Trophoblast cell (in vitro differentiated cells and primary cell): ENCODE measurements at regions not wholly inside any gene's neighbourhood (a gene's known extent, or its start where the extent isn't known, plus 50 kb on each side); places are given as distances from the start of the nearest gene placed in this dataset.

Source experiments
- DNase-seq, 2 donors: peaks; one replicate each; pipeline ENCODE4 v3.0.0-alpha.2; 2016
- H2AFZ ChIP-seq: 2 replicates; pipeline ENCODE4 v1.6.1; 2013; ENCODE audit warnings: low read length, moderate library complexity, mild to moderate bottlenecking; ENCODE audit not compliant: insufficient read depth, poor library complexity
- H2AK5ac ChIP-seq: 2 replicates; pipeline ENCODE4 v1.6.1; 2013; ENCODE audit warnings: mild to moderate bottlenecking, low read length
- H2BK120ac ChIP-seq: 2 replicates; pipeline ENCODE4 v1.6.1; 2013; ENCODE audit warnings: low read length, mild to moderate bottlenecking, moderate library complexity; ENCODE audit not compliant: insufficient read depth, poor library complexity
- H2BK12ac ChIP-seq: 2 replicates; pipeline ENCODE4 v1.6.1; 2013; ENCODE audit warnings: mild to moderate bottlenecking, low read length, moderate library complexity
- H2BK5ac ChIP-seq: 2 replicates; pipeline ENCODE4 v1.6.1; 2013; ENCODE audit warnings: low read length, low read depth, moderate library complexity, mild to moderate bottlenecking; ENCODE audit not compliant: poor library complexity
- H3K14ac ChIP-seq: 2 replicates; pipeline ENCODE4 v1.6.1; 2013; ENCODE audit warnings: mild to moderate bottlenecking, low read length
- H3K18ac ChIP-seq: 2 replicates; pipeline ENCODE4 v1.6.1; 2013; ENCODE audit warnings: mild to moderate bottlenecking, low read length
- H3K23ac ChIP-seq: 2 replicates; pipeline ENCODE4 v1.6.1; 2013; ENCODE audit warnings: low read length
- H3K27ac ChIP-seq: 2 replicates; pipeline ENCODE4 v1.5.1; 2013; ENCODE audit warnings: low read depth, mild to moderate bottlenecking, inconsistent platforms, low read length, moderate library complexity
- H3K27me3 ChIP-seq: 2 replicates; pipeline ENCODE4 v1.6.1; 2013; ENCODE audit warnings: inconsistent platforms, mild to moderate bottlenecking, low read length, moderate library complexity; ENCODE audit not compliant: insufficient read depth
- H3K36me3 ChIP-seq, 2 experiments: 1 replicate in 1 of 2; 2 replicates in 1 of 2; pipeline ENCODE4 v1.6.1; 2013; ENCODE audit warnings: low read length in 2 of 2, mild to moderate bottlenecking in 2 of 2, moderate library complexity in 1 of 2; ENCODE audit not compliant: insufficient read depth in 2 of 2, control insufficient read depth in 1 of 2
- H3K4ac ChIP-seq: 2 replicates; pipeline ENCODE4 v1.6.1; 2013; ENCODE audit warnings: low read depth, mild to moderate bottlenecking, low read length, moderate library complexity
- H3K4me1 ChIP-seq, 2 experiments: 1 replicate in 1 of 2; 2 replicates in 1 of 2; pipeline ENCODE4 v1.6.1; 2013; ENCODE audit warnings: low read length in 2 of 2, mild to moderate bottlenecking in 2 of 2, moderate library complexity in 1 of 2; ENCODE audit not compliant: insufficient read depth in 2 of 2, control insufficient read depth in 1 of 2
- H3K4me2 ChIP-seq: 2 replicates; pipeline ENCODE4 v1.6.1; 2013; ENCODE audit warnings: inconsistent platforms, mild to moderate bottlenecking, low read length, moderate library complexity
- H3K4me3 ChIP-seq: 2 replicates; pipeline ENCODE4 v1.5.1; 2013; ENCODE audit warnings: mild to moderate bottlenecking, low read depth, low read length, inconsistent platforms
- H3K79me1 ChIP-seq: one replicate; pipeline ENCODE4 v1.6.1; 2013; ENCODE audit warnings: low read length
- H3K79me2 ChIP-seq: 2 replicates; pipeline ENCODE4 v1.6.1; 2013; ENCODE audit warnings: low read length, mild to moderate bottlenecking; ENCODE audit not compliant: control insufficient read depth, insufficient read depth, poor library complexity
- H3K9ac ChIP-seq: 2 replicates; pipeline ENCODE4 v1.6.1; 2013; ENCODE audit warnings: mild to moderate bottlenecking, low read length
- H3K9me3 ChIP-seq: 2 replicates; pipeline ENCODE4 v1.6.1; 2013; ENCODE audit warnings: low read depth, mild to moderate bottlenecking, control low read depth, inconsistent platforms, low read length; ENCODE audit not compliant: insufficient read depth
- H4K12ac ChIP-seq: 2 replicates; pipeline ENCODE4 v1.6.1; 2013; ENCODE audit warnings: low read depth, mild to moderate bottlenecking, low read length, moderate library complexity
- H4K8ac ChIP-seq: 2 replicates; pipeline ENCODE4 v1.6.1; 2013; ENCODE audit warnings: low read depth, mild to moderate bottlenecking, low read length, moderate library complexity
- H4K91ac ChIP-seq: one replicate; pipeline ENCODE4 v1.6.1; 2013; ENCODE audit warnings: low read depth, mild to moderate bottlenecking, low read length, moderate library complexity
- WGBS: extraction: QIAGEN DNeasy Blood & Tissue Kit; methylation state at CpG from one replicate; pipeline ENCODE4 v1.1.7; 2013; ENCODE audit warnings: missing lambda C conversion rate; ENCODE audit not compliant: insufficient read length, insufficient coverage; ENCODE audit errors: extremely low coverage; 5-methylcytosine and 5-hydroxymethylcytosine counted together

GRCh38 chr1:191831572-191831971 lies 326.7 kb upstream of the RGS18 start:
- Histone ChIP-seq H2AFZ (no peak overlapping the region), H4K91ac (no peak overlapping the region), H2BK5ac (no peak overlapping the region), H4K12ac (no peak overlapping the region), H3K9me3 (no peaks in the 10 kb centered on the region), H3K4ac (no peak overlapping the region), H2AK5ac (no peak overlapping the region), H4K8ac (no peak overlapping the region), H2BK120ac (no peak overlapping the region), H3K27me3 (no peaks in the 10 kb centered on the region), H3K9ac (no peak overlapping the region), H3K4me3 (no peak overlapping the region), H3K23ac (no peak overlapping the region), H3K79me1 (no peaks in the 10 kb centered on the region), H3K36me3 (no peaks in the 10 kb centered on the region), H3K4me1 (no peaks in the 10 kb centered on the region), H3K4me2 (no peak overlapping the region), H3K27ac (no peak overlapping the region), H3K79me2 (no peaks in the 10 kb centered on the region), H2BK12ac (no peak overlapping the region), H3K14ac (no peak overlapping the region), H3K18ac (no peak overlapping the region)
- WGBS, result no CpG with 5 or more reads among the region's 4 CpGs
- peak in 1 of 2 donors; percentile 8 for DNase-seq

GRCh38 chr1:191839891-191840290 lies 318.4 kb upstream of the RGS18 start:
- H3K36me3 ChIP-seq, result no peaks in the 10 kb centered on the region
- no peak overlapping the region for H2BK12ac ChIP-seq
- H3K4me1 ChIP-seq, result no peaks in the 10 kb centered on the region
- H2BK120ac ChIP-seq, result no peak overlapping the region
- no peak overlapping the region for H4K91ac ChIP-seq
- H3K9me3 ChIP-seq, result no peaks in the 10 kb centered on the region
- DNase-seq, result peak in 1 of 2 donors; percentile 60
- no peak overlapping the region for H4K12ac ChIP-seq
- no peak overlapping the region for H3K23ac ChIP-seq
- H3K79me1 ChIP-seq, result no peaks in the 10 kb centered on the region
- no peak overlapping the region for H3K9ac ChIP-seq
- H3K79me2 ChIP-seq, result no peaks in the 10 kb centered on the region
- no peak overlapping the region for H3K14ac ChIP-seq
- no peak overlapping the region for H2BK5ac ChIP-seq
- no peak overlapping the region for H2AFZ ChIP-seq
- no peak overlapping the region for H4K8ac ChIP-seq
- no peaks in the 10 kb centered on the region for H3K27me3 ChIP-seq
- no peak overlapping the region for H3K4me2 ChIP-seq
- no peak overlapping the region for H3K4ac ChIP-seq
- no peak overlapping the region for H2AK5ac ChIP-seq
- no peak overlapping the region for H3K27ac ChIP-seq
- no peak overlapping the region for H3K18ac ChIP-seq
- H3K4me3 ChIP-seq, result no peak overlapping the region
- no CpG with 5 or more reads among the region's 2 CpGs for WGBS

GRCh38 chr1:191851799-191852595 lies 306.3 kb upstream of the RGS18 start:
- Histone ChIP-seq H3K4me2 (no peak overlapping the region), H3K4me3 (no peak overlapping the region), H3K14ac (no peak overlapping the region), H2AK5ac (no peak overlapping the region), H3K79me1 (no peaks in the 10 kb centered on the region), H3K18ac (no peak overlapping the region), H3K27me3 (no peaks in the 10 kb centered on the region), H3K9me3 (no peaks in the 10 kb centered on the region), H2AFZ (no peak overlapping the region), H2BK12ac (no peak overlapping the region), H3K4ac (no peak overlapping the region), H4K8ac (no peak overlapping the region), H2BK5ac (no peak overlapping the region), H2BK120ac (no peak overlapping the region), H3K79me2 (no peaks in the 10 kb centered on the region), H4K12ac (no peak overlapping the region), H3K4me1 (no peaks in the 10 kb centered on the region), H3K27ac (no peak overlapping the region), H3K36me3 (no peaks in the 10 kb centered on the region), H3K23ac (no peak overlapping the region), H4K91ac (no peak overlapping the region), H3K9ac (no peak overlapping the region)
- peak; percentile 30 to 44 for DNase-seq
- no CpG with 5 or more reads among the region's 1 CpG for WGBS

GRCh38 chr1:191852907-191853306 lies 305.4 kb upstream of the RGS18 start:
- Histone ChIP-seq H3K36me3 (no peaks in the 10 kb centered on the region), H3K79me2 (no peaks in the 10 kb centered on the region), H3K14ac (no peak overlapping the region), H3K4me1 (no peaks in the 10 kb centered on the region), H3K4me2 (no peak overlapping the region), H3K9me3 (no peaks in the 10 kb centered on the region), H3K27ac (no peak overlapping the region), H3K79me1 (no peaks in the 10 kb centered on the region), H2AFZ (no peak overlapping the region), H2AK5ac (no peak overlapping the region), H3K23ac (no peak overlapping the region), H4K12ac (no peak overlapping the region), H2BK120ac (no peak overlapping the region), H3K27me3 (no peaks in the 10 kb centered on the region), H2BK5ac (no peak overlapping the region), H3K18ac (no peak overlapping the region), H3K9ac (no peak overlapping the region), H2BK12ac (no peak overlapping the region), H4K8ac (no peak overlapping the region), H4K91ac (no peak overlapping the region), H3K4ac (no peak overlapping the region), H3K4me3 (no peak overlapping the region)
- no CpG with 5 or more reads among the region's 1 CpG for WGBS
- DNase-seq, result no peak
